ENCODE measurements at regions not wholly inside any gene's neighbourhood (a gene's known extent, or its start where the extent isn't known, plus 50 kb on each side); places are given as distances from the start of the nearest gene placed in this dataset.
"Not testable (repeated sequence)": the region's sequence is repeated elsewhere in the genome, so short reads cannot be mapped to it uniquely, and the experiment has no call there.

DNA sequence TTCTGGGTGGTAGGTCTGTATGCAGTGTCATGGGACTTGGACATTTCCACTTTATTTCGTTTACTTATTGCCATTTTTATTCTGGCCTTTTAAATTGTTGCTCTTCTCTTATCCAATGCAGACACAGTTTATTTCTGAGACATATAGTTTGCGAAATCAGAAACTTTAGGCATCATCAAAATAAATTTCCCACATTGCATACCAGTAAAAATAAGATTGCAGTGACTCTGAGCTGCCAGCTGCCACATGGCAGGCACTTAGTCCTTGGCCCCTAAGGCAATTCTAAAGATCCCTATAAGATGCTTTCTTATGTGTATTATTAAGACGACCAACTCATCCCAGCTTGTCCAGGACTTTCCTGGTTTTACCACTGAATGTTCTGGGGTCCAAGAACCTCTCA lies 81.8 kb upstream of the ANKRD1 start:
- no peaks in the 10 kb centered on the region for H3K79me2 ChIP-seq (ENCODE audit: control insufficient read depth, insufficient read depth, low read length)
- FAIRE-seq (no peak), DNase-seq (ENCODE audit: low read depth, low spot score) (no peak)
- H3K27ac ChIP-seq (ENCODE audit: control insufficient read depth, insufficient read depth, low read length), result no peak overlapping the region
- H3K4me2 ChIP-seq (ENCODE audit: control insufficient read depth, extremely low read depth, insufficient read depth, low read depth, low read length), result no peak overlapping the region
- H3K9ac ChIP-seq (ENCODE audit: control insufficient read depth, extremely low read depth, insufficient read depth, low read length), result no peak overlapping the region
- H3K36me3 ChIP-seq (ENCODE audit: control insufficient read depth in 2 of 2, extremely low read depth in 1 of 2, insufficient read depth in 2 of 2, low read length in 2 of 2), result no peaks in the 10 kb centered on the region
- H3K27me3 ChIP-seq (ENCODE audit: control insufficient read depth, extremely low read depth, insufficient read depth, low read length), result no peaks in the 10 kb centered on the region
- no peaks in the 10 kb centered on the region for H3K9me3 ChIP-seq (ENCODE audit: control insufficient read depth, low read depth, low read length)
- no peaks in the 10 kb centered on the region for H3K4me1 ChIP-seq (ENCODE audit: control insufficient read depth, extremely low read depth, insufficient read depth, low read length)
- dilution Hi-C loops (cut with MboI; ENCODE audit: extremely low pct_ligation_motif_present, low sequenced_read_pairs), result no loop called here
- no peak overlapping the region for H2AFZ ChIP-seq (ENCODE audit: control insufficient read depth, low read length)
- H3K9me1 ChIP-seq (ENCODE audit: control insufficient read depth, extremely low read depth, insufficient read depth, low read length), result no peaks in the 10 kb centered on the region
- TF ChIP-seq, protein P1, sequence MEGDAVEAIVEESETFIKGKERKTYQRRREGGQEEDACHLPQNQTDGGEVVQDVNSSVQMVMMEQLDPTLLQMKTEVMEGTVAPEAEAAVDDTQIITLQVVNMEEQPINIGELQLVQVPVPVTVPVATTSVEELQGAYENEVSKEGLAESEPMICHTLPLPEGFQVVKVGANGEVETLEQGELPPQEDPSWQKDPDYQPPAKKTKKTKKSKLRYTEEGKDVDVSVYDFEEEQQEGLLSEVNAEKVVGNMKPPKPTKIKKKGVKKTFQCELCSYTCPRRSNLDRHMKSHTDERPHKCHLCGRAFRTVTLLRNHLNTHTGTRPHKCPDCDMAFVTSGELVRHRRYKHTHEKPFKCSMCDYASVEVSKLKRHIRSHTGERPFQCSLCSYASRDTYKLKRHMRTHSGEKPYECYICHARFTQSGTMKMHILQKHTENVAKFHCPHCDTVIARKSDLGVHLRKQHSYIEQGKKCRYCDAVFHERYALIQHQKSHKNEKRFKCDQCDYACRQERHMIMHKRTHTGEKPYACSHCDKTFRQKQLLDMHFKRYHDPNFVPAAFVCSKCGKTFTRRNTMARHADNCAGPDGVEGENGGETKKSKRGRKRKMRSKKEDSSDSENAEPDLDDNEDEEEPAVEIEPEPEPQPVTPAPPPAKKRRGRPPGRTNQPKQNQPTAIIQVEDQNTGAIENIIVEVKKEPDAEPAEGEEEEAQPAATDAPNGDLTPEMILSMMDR (optimal IDR thresholded peaks at IDR 0.05 in 1 of 3, IDR thresholded peaks at IDR 0.05 in 1 of 3, conservative IDR thresholded peaks at IDR 0.05 in 1 of 3; ENCODE audit: extremely low read depth in 1 of 3, insufficient read depth in 2 of 3, low read length in 3 of 3), result no peak
- H3K4me3 ChIP-seq (ENCODE audit: control insufficient read depth in 2 of 3, extremely low read depth in 1 of 3, insufficient read depth in 2 of 3, low read depth in 1 of 3, low read length in 3 of 3), result no peak overlapping the region
- no peaks in the 10 kb centered on the region for H4K20me1 ChIP-seq (ENCODE audit: control insufficient read depth, extremely low read depth, insufficient read depth, low read length)

DNA sequence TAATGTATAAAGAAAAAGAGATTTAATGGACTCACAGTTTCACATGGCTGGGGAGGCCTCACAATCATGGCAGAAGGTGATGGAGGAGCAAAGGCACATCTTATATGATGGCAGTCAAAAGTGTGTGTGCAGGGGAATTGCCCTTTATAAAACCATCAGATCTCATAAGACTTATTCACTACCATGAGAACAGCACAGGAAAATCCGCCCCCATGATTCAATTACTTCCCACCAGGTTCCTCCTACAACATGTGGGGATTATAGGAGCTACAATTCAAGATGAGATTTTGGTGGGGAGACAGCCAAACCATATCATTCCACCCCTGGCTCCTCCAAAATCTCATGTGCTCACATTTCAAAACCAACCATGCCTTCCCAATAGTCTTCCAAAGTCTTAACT lies 82.5 kb upstream of the ANKRD1 start:
- H3K9ac ChIP-seq (ENCODE audit: control insufficient read depth, extremely low read depth, insufficient read depth, low read length); H3K9me1 ChIP-seq (ENCODE audit: control insufficient read depth, extremely low read depth, insufficient read depth, low read length); FAIRE-seq; H3K27ac ChIP-seq (ENCODE audit: control insufficient read depth, insufficient read depth, low read length); H3K36me3 ChIP-seq (ENCODE audit: control insufficient read depth in 2 of 2, extremely low read depth in 1 of 2, insufficient read depth in 2 of 2, low read length in 2 of 2); H2AFZ ChIP-seq (ENCODE audit: control insufficient read depth, low read length); DNase-seq (ENCODE audit: low read depth, low spot score); H3K4me1 ChIP-seq (ENCODE audit: control insufficient read depth, extremely low read depth, insufficient read depth, low read length); H3K9me3 ChIP-seq (ENCODE audit: control insufficient read depth, low read depth, low read length); H3K4me3 ChIP-seq (ENCODE audit: control insufficient read depth in 2 of 3, extremely low read depth in 1 of 3, insufficient read depth in 2 of 3, low read depth in 1 of 3, low read length in 3 of 3); H3K4me2 ChIP-seq (ENCODE audit: control insufficient read depth, extremely low read depth, insufficient read depth, low read depth, low read length); dilution Hi-C loops (cut with MboI; ENCODE audit: extremely low pct_ligation_motif_present, low sequenced_read_pairs); H3K27me3 ChIP-seq (ENCODE audit: control insufficient read depth, extremely low read depth, insufficient read depth, low read length); H3K79me2 ChIP-seq (ENCODE audit: control insufficient read depth, insufficient read depth, low read length); H4K20me1 ChIP-seq (ENCODE audit: control insufficient read depth, extremely low read depth, insufficient read depth, low read length): not testable (repeated sequence)

DNA sequence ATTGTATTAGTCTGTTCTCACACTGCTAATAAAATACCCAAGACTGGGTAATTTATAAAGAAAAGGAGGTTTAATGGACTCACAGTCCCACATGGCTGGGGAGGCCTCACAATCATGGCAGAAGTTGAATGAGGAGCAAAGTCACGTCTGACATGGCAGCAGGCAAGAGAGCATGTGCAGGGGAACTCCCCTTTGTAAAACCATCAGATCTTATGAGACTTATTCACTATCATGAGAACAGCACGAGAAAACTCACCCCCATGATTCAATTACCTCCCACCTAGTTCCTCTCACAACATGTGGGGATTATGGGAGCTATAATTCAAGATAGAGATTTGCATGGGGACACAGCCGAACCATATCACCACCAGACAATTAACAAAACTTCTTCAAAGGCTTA lies 84.4 kb upstream of the ANKRD1 start:
- H3K4me3 ChIP-seq (ENCODE audit: control insufficient read depth in 2 of 3, extremely low read depth in 1 of 3, insufficient read depth in 2 of 3, low read depth in 1 of 3, low read length in 3 of 3); H3K36me3 ChIP-seq (ENCODE audit: control insufficient read depth in 2 of 2, extremely low read depth in 1 of 2, insufficient read depth in 2 of 2, low read length in 2 of 2); DNase-seq (ENCODE audit: low read depth, low spot score); H3K4me1 ChIP-seq (ENCODE audit: control insufficient read depth, extremely low read depth, insufficient read depth, low read length); H3K27me3 ChIP-seq (ENCODE audit: control insufficient read depth, extremely low read depth, insufficient read depth, low read length); dilution Hi-C loops (cut with MboI; ENCODE audit: extremely low pct_ligation_motif_present, low sequenced_read_pairs); H3K9me1 ChIP-seq (ENCODE audit: control insufficient read depth, extremely low read depth, insufficient read depth, low read length); H3K9me3 ChIP-seq (ENCODE audit: control insufficient read depth, low read depth, low read length); H3K79me2 ChIP-seq (ENCODE audit: control insufficient read depth, insufficient read depth, low read length); H3K9ac ChIP-seq (ENCODE audit: control insufficient read depth, extremely low read depth, insufficient read depth, low read length); FAIRE-seq; H3K4me2 ChIP-seq (ENCODE audit: control insufficient read depth, extremely low read depth, insufficient read depth, low read depth, low read length); H3K27ac ChIP-seq (ENCODE audit: control insufficient read depth, insufficient read depth, low read length); H2AFZ ChIP-seq (ENCODE audit: control insufficient read depth, low read length); H4K20me1 ChIP-seq (ENCODE audit: control insufficient read depth, extremely low read depth, insufficient read depth, low read length): not testable (repeated sequence)

All from keratinocyte (primary cell).